Keratinocyte (primary cell): ENCODE measurements at regions not wholly inside any gene's neighbourhood (a gene's known extent, or its start where the extent isn't known, plus 50 kb on each side); places are given as distances from the start of the nearest gene placed in this dataset.

Experiments used
- EZH2 ChIP-seq: IDR thresholded peaks from one replicate; pipeline ENCODE4 v1.6.1; 2012; ENCODE audit warnings: inconsistent platforms, mild to moderate bottlenecking, low read length, moderate library complexity
- TF ChIP-seq, protein P1 (sequence below), 3 experiments: IDR thresholded peaks in 1 of 3; conservative IDR thresholded peaks in 1 of 3; optimal IDR thresholded peaks in 1 of 3; 2 replicates in 2 of 3; 3 replicates in 1 of 3; pipeline versions ENCODE3 to v1.5.1; 2011; ENCODE audit warnings: low read length in 3 of 3, mild to moderate bottlenecking in 3 of 3, moderate library complexity in 2 of 3, control low read depth in 1 of 3, inconsistent platforms in 1 of 3; ENCODE audit not compliant: insufficient read depth in 2 of 3; ENCODE audit errors: extremely low read depth in 1 of 3

GRCh38 chr3:182521339-182521738 is 272.0 kb upstream of the ATP11B start:
- TF ChIP-seq, protein P1, sequence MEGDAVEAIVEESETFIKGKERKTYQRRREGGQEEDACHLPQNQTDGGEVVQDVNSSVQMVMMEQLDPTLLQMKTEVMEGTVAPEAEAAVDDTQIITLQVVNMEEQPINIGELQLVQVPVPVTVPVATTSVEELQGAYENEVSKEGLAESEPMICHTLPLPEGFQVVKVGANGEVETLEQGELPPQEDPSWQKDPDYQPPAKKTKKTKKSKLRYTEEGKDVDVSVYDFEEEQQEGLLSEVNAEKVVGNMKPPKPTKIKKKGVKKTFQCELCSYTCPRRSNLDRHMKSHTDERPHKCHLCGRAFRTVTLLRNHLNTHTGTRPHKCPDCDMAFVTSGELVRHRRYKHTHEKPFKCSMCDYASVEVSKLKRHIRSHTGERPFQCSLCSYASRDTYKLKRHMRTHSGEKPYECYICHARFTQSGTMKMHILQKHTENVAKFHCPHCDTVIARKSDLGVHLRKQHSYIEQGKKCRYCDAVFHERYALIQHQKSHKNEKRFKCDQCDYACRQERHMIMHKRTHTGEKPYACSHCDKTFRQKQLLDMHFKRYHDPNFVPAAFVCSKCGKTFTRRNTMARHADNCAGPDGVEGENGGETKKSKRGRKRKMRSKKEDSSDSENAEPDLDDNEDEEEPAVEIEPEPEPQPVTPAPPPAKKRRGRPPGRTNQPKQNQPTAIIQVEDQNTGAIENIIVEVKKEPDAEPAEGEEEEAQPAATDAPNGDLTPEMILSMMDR (optimal IDR thresholded peaks at IDR 0.05 in 1 of 3, IDR thresholded peaks at IDR 0.05 in 1 of 3, conservative IDR thresholded peaks at IDR 0.05 in 1 of 3; ENCODE audit: extremely low read depth in 1 of 3, insufficient read depth in 2 of 3, low read length in 3 of 3) = no peak
- no peak for TF ChIP-seq EZH2
